PC-9 (cell line): ENCODE measurements at regions not wholly inside any gene's neighbourhood (a gene's known extent, or its start where the extent isn't known, plus 50 kb on each side); places are given as distances from the start of the nearest gene placed in this dataset.

Source experiments
- BruUV-seq: library from RNA; stranded (reverse); fragments of 400-500 nt; replicated peaks from 2 replicates; lab custom pipeline; 2021; lab: Mats Ljungman, UMichigan
- CTCF ChIA-PET: fragments of 300-600 bp; sonication (Branson Sonifier 250); formaldehyde crosslinking; loops from one replicate; lab custom pipeline; 2022; ENCODE audit warnings: antibody characterized with exemption; lab: Charles Lee
- POLR2A ChIA-PET: fragments of 300-600 bp; sonication (Branson Sonifier 250); formaldehyde crosslinking; loops from one replicate; lab custom pipeline; 2022; ENCODE audit warnings: antibody characterized with exemption; ENCODE audit not compliant: unreplicated experiment; lab: Charles Lee
- DNase-seq, 2 experiments: peaks; one replicate each; pipeline versions ENCODE4 v3.0.0 to v3.0.0-alpha.2; 2015 to 2022; ENCODE audit warnings: mixed read lengths in 1 of 2
- H2AFZ ChIP-seq: fragments of 200-600 bp; sonication (generic); 2 replicates; pipeline ENCODE4 v1.8.1; 2017; ENCODE audit warnings: antibody characterized with exemption
- H3F3A ChIP-seq: fragments of 200-600 bp; sonication (generic); 2 replicates; pipeline ENCODE4 v1.8.1; 2017; ENCODE audit warnings: antibody characterized with exemption, mild to moderate bottlenecking, low read depth; ENCODE audit not compliant: insufficient read depth
- H3K27ac ChIP-seq: fragments of 200-600 bp; sonication (generic); 2 replicates; pipeline ENCODE4 v1.6.1; 2016; ENCODE audit warnings: mixed run types
- H3K27me3 ChIP-seq: fragments of 200-600 bp; sonication (generic); 2 replicates; pipeline ENCODE4 v1.6.1; 2016; ENCODE audit warnings: low read depth, mixed run types; ENCODE audit not compliant: insufficient read depth
- H3K36me3 ChIP-seq: fragments of 200-600 bp; sonication (generic); 2 replicates; pipeline ENCODE4 v1.6.1; 2016; ENCODE audit warnings: low read depth, mixed run types
- H3K4me1 ChIP-seq: fragments of 200-600 bp; sonication (generic); replicated peaks from 2 replicates; pipeline ENCODE4 v1.6.1; 2016; ENCODE audit warnings: mixed run types; ENCODE audit not compliant: insufficient read depth
- H3K4me2 ChIP-seq: fragments of 200-600 bp; sonication (generic); 2 replicates; pipeline ENCODE4 v1.6.1; 2017; ENCODE audit warnings: mixed run types
- H3K4me3 ChIP-seq: fragments of 200-600 bp; sonication (generic); 2 replicates; pipeline ENCODE4 v1.6.1; 2016; ENCODE audit warnings: mixed run types
- H3K79me2 ChIP-seq: fragments of 200-600 bp; sonication (generic); 2 replicates; pipeline ENCODE4 v1.6.1; 2017; ENCODE audit warnings: low read depth, mixed run types
- H3K9me2 ChIP-seq: fragments of 200-600 bp; sonication (generic); 2 replicates; pipeline ENCODE4 v1.8.1; 2017; ENCODE audit warnings: mild to moderate bottlenecking; ENCODE audit not compliant: insufficient read depth
- H3K9me3 ChIP-seq: fragments of 200-600 bp; sonication (generic); 2 replicates; pipeline ENCODE4 v1.8.1; 2016; ENCODE audit warnings: low read depth; ENCODE audit not compliant: insufficient read depth
- H4K20me1 ChIP-seq: fragments of 200-600 bp; sonication (generic); 2 replicates; pipeline ENCODE4 v1.8.1; 2017; ENCODE audit not compliant: insufficient read depth
- CTCF ChIP-seq: fragments of 200-600 bp; sonication (generic); conservative IDR thresholded peaks from 2 replicates; pipeline ENCODE4 v1.6.1; 2017; ENCODE audit warnings: mixed run types, antibody characterized with exemption, mild to moderate bottlenecking, moderate library complexity
- EZH2 ChIP-seq: fragments of 200-600 bp; sonication (generic); IDR thresholded peaks from 2 replicates; pipeline ENCODE4 v1.8.0; 2017; ENCODE audit warnings: antibody characterized with exemption, low read depth
- intact Hi-C: fragments of 100-400 bp; cut with micrococcal nuclease; formaldehyde crosslinking; loops from one replicate; pipeline ENCODE4 v1.10.0; 2022; ENCODE audit not compliant: unreplicated experiment

GRCh38 chr6:6930223-6930880 lies 177.4 kb upstream of the RREB1 start:
- H3K79me2 ChIP-seq: no peaks in the 10 kb centered on the region
- no peak for DNase-seq
- ChIA-PET CTCF (no interaction called here), POLR2A (no interaction called here)
- H3K9me2 ChIP-seq: no peaks in the 10 kb centered on the region
- H3K4me1 ChIP-seq: peaks cover 6% of the 10 kb centered on the region
- no peaks in the 10 kb centered on the region for H4K20me1 ChIP-seq
- no peak for TF ChIP-seq EZH2
- no peak for TF ChIP-seq CTCF
- H3K27ac ChIP-seq: no peak overlapping the region
- no peak overlapping the region for H3K4me3 ChIP-seq
- no peaks in the 10 kb centered on the region for H3K9me3 ChIP-seq
- no TSS peak for BruUV-seq
- H2AFZ ChIP-seq: no peak overlapping the region
- H3F3A ChIP-seq: no peaks in the 10 kb centered on the region; the same call in 1 of the 2 replicates
- intact Hi-C loops: loop anchor here (1.0 kb wide), 1 partner anchor 253 kb away; no protein-coding TSS in a partner anchor
- H3K4me2 ChIP-seq: no peak overlapping the region
- H3K36me3 ChIP-seq: no peaks in the 10 kb centered on the region
- H3K27me3 ChIP-seq: no peaks in the 10 kb centered on the region

GRCh38 chr6:6931071-6932025 lies 176.4 kb upstream of the RREB1 start:
- Histone ChIP-seq H3K9me3 (no peaks in the 10 kb centered on the region), H2AFZ (peak overlapping the region; percentile 80)

More at GRCh38 chr6:6931071-6932025, 176.4 kb upstream of the RREB1 start:
- Histone ChIP-seq H3F3A (no peaks in the 10 kb centered on the region; the same call in 1 of the 2 replicates), H3K9me2 (no peaks in the 10 kb centered on the region), H3K4me2 (peak overlapping the region; percentile 26; the same call in 1 of the 2 replicates), H3K4me1 (peaks cover 6% of the 10 kb centered on the region), H3K4me3 (no peak overlapping the region), H3K27ac (no peak overlapping the region), H4K20me1 (no peaks in the 10 kb centered on the region), H3K27me3 (no peaks in the 10 kb centered on the region), H3K36me3 (no peaks in the 10 kb centered on the region), H3K79me2 (no peaks in the 10 kb centered on the region)
- intact Hi-C loops: no loop called here
- POLR2A ChIA-PET: no interaction called here
- TF ChIP-seq EZH2 (no peak), CTCF (no peak)
- CTCF ChIA-PET: no interaction called here
- DNase-seq: no peak
- no TSS peak for BruUV-seq
